GM11168 (cell line): ENCODE measurements at regions not wholly inside any gene's neighbourhood (a gene's known extent, or its start where the extent isn't known, plus 50 kb on each side); places are given as distances from the start of the nearest gene placed in this dataset.

Source experiments
- in situ Hi-C: fragments of 300-500 bp; cut with MboI; formaldehyde crosslinking; loops from one replicate; pipeline ENCODE4 v1.12.0; 2022; ENCODE audit warnings: low sequenced_read_pairs; ENCODE audit not compliant: unreplicated experiment

GRCh38 chr16:86034421-86034919 is 135.5 kb downstream of the IRF8 start:
- in situ Hi-C loops = no loop called here

- in situ Hi-C loops = no loop called here
These were observed 136.9 kb downstream of the IRF8 start for GRCh38 chr16:86035906-86036305.

- in situ Hi-C loops = no loop called here
These were observed 139.3 kb downstream of the IRF8 start for GRCh38 chr16:86037999-86038925.

GRCh38 chr16:86038926-86039310 is 140.0 kb downstream of the IRF8 start:
- in situ Hi-C loops = no loop called here

- in situ Hi-C loops = no loop called here
These were observed 140.6 kb downstream of the IRF8 start for GRCh38 chr16:86039606-86040005.

- in situ Hi-C loops = no loop called here
These were observed 141.5 kb downstream of the IRF8 start for GRCh38 chr16:86040496-86040895.

GRCh38 chr16:86041215-86041614 is 142.3 kb downstream of the IRF8 start:
- in situ Hi-C loops = no loop called here

- in situ Hi-C loops = no loop called here
These were observed 142.8 kb downstream of the IRF8 start for GRCh38 chr16:86041807-86042206.

GRCh38 chr16:86042393-86042792 is 143.4 kb downstream of the IRF8 start:
- in situ Hi-C loops = no loop called here

GRCh38 chr16:86042996-86043725 is 144.2 kb downstream of the IRF8 start:
- in situ Hi-C loops = no loop called here

- in situ Hi-C loops = no loop called here
These were observed 145.3 kb downstream of the IRF8 start for GRCh38 chr16:86044241-86044671.

GRCh38 chr16:86044881-86045590 is 146.1 kb downstream of the IRF8 start:
- in situ Hi-C loops = no loop called here

GRCh38 chr16:86045591-86045971 is 146.6 kb downstream of the IRF8 start:
- in situ Hi-C loops = no loop called here

GRCh38 chr16:86046026-86046425 is 147.1 kb downstream of the IRF8 start:
- in situ Hi-C loops = no loop called here

GRCh38 chr16:86046667-86047270 is 147.8 kb downstream of the IRF8 start:
- in situ Hi-C loops = no loop called here

GRCh38 chr16:86048221-86048620 is 149.3 kb downstream of the IRF8 start:
- in situ Hi-C loops = no loop called here

GRCh38 chr16:86048882-86049585 is 150.1 kb downstream of the IRF8 start:
- in situ Hi-C loops = no loop called here

- in situ Hi-C loops = no loop called here
These were observed 150.7 kb downstream of the IRF8 start for GRCh38 chr16:86049641-86050040.

- in situ Hi-C loops = no loop called here
These were observed 151.1 kb downstream of the IRF8 start for GRCh38 chr16:86050111-86050510.
